Loucy (cell line): ENCODE measurements at regions not wholly inside any gene's neighbourhood (a gene's known extent, or its start where the extent isn't known, plus 50 kb on each side); places are given as distances from the start of the nearest gene placed in this dataset.

ENCODE experiments used
- EZH2phosphoT487 ChIP-seq: fragments of 200-600 bp; IDR thresholded peaks from 2 replicates; pipeline ENCODE4 v1.6.1; 2018; ENCODE audit warnings: antibody characterized with exemption, mild to moderate bottlenecking, moderate library complexity, borderline replicate concordance
- TF ChIP-seq, protein P1 (sequence below): fragments of 200-600 bp; sonication (generic); conservative IDR thresholded peaks from 2 replicates; pipeline ENCODE4 v1.5.1; 2014; ENCODE audit warnings: mild to moderate bottlenecking, antibody characterized with exemption, low read length

DNA sequence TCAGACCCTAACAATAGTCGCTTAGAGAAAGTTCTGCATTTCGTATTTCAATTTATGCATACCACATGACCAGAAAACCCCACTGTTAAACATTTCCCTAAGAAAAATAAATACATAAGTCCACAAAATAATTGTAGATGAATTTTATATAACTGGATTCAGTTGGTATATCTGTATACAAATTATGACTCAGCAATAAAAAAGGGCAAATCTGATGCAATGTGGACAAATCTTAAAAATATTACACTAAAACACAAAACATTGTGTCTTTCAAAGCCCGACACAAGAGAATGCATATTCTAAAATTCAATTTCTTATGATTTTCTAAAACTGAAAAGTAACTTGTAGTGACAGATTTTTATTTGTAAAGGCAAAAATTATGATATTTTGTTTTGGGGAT, 1005.0 kb downstream of the EFNB2 start:
- TF ChIP-seq, protein P1, sequence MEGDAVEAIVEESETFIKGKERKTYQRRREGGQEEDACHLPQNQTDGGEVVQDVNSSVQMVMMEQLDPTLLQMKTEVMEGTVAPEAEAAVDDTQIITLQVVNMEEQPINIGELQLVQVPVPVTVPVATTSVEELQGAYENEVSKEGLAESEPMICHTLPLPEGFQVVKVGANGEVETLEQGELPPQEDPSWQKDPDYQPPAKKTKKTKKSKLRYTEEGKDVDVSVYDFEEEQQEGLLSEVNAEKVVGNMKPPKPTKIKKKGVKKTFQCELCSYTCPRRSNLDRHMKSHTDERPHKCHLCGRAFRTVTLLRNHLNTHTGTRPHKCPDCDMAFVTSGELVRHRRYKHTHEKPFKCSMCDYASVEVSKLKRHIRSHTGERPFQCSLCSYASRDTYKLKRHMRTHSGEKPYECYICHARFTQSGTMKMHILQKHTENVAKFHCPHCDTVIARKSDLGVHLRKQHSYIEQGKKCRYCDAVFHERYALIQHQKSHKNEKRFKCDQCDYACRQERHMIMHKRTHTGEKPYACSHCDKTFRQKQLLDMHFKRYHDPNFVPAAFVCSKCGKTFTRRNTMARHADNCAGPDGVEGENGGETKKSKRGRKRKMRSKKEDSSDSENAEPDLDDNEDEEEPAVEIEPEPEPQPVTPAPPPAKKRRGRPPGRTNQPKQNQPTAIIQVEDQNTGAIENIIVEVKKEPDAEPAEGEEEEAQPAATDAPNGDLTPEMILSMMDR: no peak
- no peak for TF ChIP-seq EZH2phosphoT487
